Nephron (organoid): ENCODE measurements at regions not wholly inside any gene's neighbourhood (a gene's known extent, or its start where the extent isn't known, plus 50 kb on each side); places are given as distances from the start of the nearest gene placed in this dataset.
A peak's percentile ranks its signal among the peaks of the same experiment; 100 is the strongest.

Experiments used
- H3K27ac Mint-ChIP-seq, 3 experiments: 2 replicates each; pipeline ENCODE4 v1.8.0; 2020; ENCODE audit warnings: mixed read lengths in 3 of 3, mild to moderate bottlenecking in 2 of 3, moderate library complexity in 1 of 3
- H3K27me3 Mint-ChIP-seq: 2 replicates; pipeline ENCODE4 v1.8.0; 2021; ENCODE audit warnings: low read depth, mild to moderate bottlenecking, moderate library complexity, mixed read lengths
- H3K36me3 Mint-ChIP-seq: 2 replicates; pipeline ENCODE4 v1.8.0; 2020; ENCODE audit warnings: low read depth, mixed read lengths
- H3K4me1 Mint-ChIP-seq: 2 replicates; pipeline ENCODE4 v1.8.0; 2020; ENCODE audit warnings: mixed read lengths
- H3K4me3 Mint-ChIP-seq, 3 experiments: 2 replicates each; pipeline ENCODE4 v1.8.0; 2020; ENCODE audit warnings: mild to moderate bottlenecking in 3 of 3, mixed read lengths in 3 of 3, moderate library complexity in 2 of 3
- H3K9me3 Mint-ChIP-seq: 2 replicates; pipeline ENCODE4 v1.8.0; 2020; ENCODE audit warnings: mixed read lengths
- TF ChIP-seq, protein P1 (sequence below), 3 experiments: fragments of 200-600 bp; sonication (generic); IDR thresholded peaks; one replicate each; pipeline ENCODE4 v1.5.0; 2021; ENCODE audit warnings: antibody characterized with exemption in 3 of 3; ENCODE audit not compliant: unreplicated experiment in 3 of 3

DNA sequence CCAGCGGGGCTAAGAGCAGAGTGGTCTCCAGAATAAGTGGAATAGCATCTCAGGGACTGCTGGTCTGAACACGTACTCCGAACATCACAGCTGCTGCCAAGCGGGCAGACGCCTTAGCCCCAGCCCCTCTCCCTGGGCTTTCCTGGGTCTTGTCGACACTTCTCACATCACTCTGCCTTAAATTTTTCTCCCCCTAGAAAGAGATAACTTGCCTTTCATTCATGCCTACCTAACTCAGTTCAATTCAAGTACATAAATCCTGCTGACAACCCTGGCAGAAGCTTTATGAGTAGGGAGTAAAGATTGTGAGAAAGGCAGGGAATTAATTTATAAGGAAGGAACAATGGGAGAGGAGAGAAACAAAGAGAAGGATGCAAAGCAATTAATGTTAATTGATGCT lies 202.9 kb upstream of the TNP1 start:
- no peaks in the 10 kb centered on the region for H3K36me3 Mint-ChIP-seq
- TF ChIP-seq, protein P1, sequence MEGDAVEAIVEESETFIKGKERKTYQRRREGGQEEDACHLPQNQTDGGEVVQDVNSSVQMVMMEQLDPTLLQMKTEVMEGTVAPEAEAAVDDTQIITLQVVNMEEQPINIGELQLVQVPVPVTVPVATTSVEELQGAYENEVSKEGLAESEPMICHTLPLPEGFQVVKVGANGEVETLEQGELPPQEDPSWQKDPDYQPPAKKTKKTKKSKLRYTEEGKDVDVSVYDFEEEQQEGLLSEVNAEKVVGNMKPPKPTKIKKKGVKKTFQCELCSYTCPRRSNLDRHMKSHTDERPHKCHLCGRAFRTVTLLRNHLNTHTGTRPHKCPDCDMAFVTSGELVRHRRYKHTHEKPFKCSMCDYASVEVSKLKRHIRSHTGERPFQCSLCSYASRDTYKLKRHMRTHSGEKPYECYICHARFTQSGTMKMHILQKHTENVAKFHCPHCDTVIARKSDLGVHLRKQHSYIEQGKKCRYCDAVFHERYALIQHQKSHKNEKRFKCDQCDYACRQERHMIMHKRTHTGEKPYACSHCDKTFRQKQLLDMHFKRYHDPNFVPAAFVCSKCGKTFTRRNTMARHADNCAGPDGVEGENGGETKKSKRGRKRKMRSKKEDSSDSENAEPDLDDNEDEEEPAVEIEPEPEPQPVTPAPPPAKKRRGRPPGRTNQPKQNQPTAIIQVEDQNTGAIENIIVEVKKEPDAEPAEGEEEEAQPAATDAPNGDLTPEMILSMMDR (IDR thresholded peaks at IDR 0.05; ENCODE audit: unreplicated experiment in 3 of 3): no peak
- peaks cover 4% of the 10 kb centered on the region for H3K27me3 Mint-ChIP-seq
- H3K4me3 Mint-ChIP-seq: no peak overlapping the region
- H3K9me3 Mint-ChIP-seq: peaks cover 2% of the 10 kb centered on the region
- peaks cover 35% of the 10 kb centered on the region for H3K4me1 Mint-ChIP-seq
- peak overlapping the region; percentile 74 to 95 (median 93) for H3K27ac Mint-ChIP-seq

GRCh38 chr2:217061916-217062505 lies 202.1 kb upstream of the TNP1 start:
- Mint-ChIP-seq H3K27ac (peak overlapping the region; percentile 74 to 95 (median 93)), H3K36me3 (no peaks in the 10 kb centered on the region), H3K4me3 (no peak overlapping the region), H3K4me1 (peaks cover 35% of the 10 kb centered on the region), H3K9me3 (peaks cover 2% of the 10 kb centered on the region), H3K27me3 (peaks cover 3% of the 10 kb centered on the region)
- TF ChIP-seq, protein P1 (IDR thresholded peaks at IDR 0.05; ENCODE audit: unreplicated experiment in 3 of 3): no peak

GRCh38 chr2:217060951-217061547 lies 201.2 kb upstream of the TNP1 start:
- H3K9me3 Mint-ChIP-seq: peaks cover under 1% of the 10 kb centered on the region
- TF ChIP-seq, protein P1 (IDR thresholded peaks at IDR 0.05; ENCODE audit: unreplicated experiment in 3 of 3): no peak
- no peak overlapping the region for H3K4me3 Mint-ChIP-seq
- H3K36me3 Mint-ChIP-seq: no peaks in the 10 kb centered on the region
- H3K27ac Mint-ChIP-seq: peak overlapping the region; percentile 82 to 96 (median 82)
- H3K27me3 Mint-ChIP-seq: no peaks in the 10 kb centered on the region
- H3K4me1 Mint-ChIP-seq: peaks cover 35% of the 10 kb centered on the region

DNA sequence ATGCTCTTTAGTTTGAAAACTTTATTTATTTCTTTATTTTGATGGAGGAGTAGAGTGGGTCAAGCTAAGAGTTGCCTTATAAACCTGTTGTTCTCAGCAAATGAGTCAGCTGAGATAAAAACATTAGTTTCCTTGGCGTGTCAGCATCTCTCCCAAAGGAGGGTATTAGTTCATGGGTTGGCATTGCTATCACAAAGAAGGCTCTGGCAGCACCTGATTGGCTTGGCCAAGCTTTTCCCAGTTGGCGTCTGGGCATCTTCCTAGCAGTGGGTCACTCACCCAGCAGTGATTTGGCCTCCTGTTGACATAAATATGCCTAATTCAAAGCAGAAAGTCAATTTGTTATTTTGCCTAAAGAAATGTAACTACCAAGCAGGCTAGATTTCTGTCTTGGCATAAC lies 200.7 kb upstream of the TNP1 start:
- TF ChIP-seq, protein P1 (IDR thresholded peaks at IDR 0.05; ENCODE audit: unreplicated experiment in 3 of 3): no peak
- Mint-ChIP-seq H3K9me3 (no peaks in the 10 kb centered on the region), H3K27me3 (no peaks in the 10 kb centered on the region), H3K36me3 (no peaks in the 10 kb centered on the region), H3K4me1 (peaks cover 35% of the 10 kb centered on the region), H3K4me3 (no peak overlapping the region), H3K27ac (peak overlapping the region; percentile 82 to 96 (median 82))

GRCh38 chr2:217058791-217059755 lies 199.2 kb upstream of the TNP1 start:
- H3K9me3 Mint-ChIP-seq: no peaks in the 10 kb centered on the region
- no peak overlapping the region for H3K4me3 Mint-ChIP-seq
- H3K27me3 Mint-ChIP-seq: no peaks in the 10 kb centered on the region

More at GRCh38 chr2:217058791-217059755, 199.2 kb upstream of the TNP1 start:
- Mint-ChIP-seq H3K27ac (no peak overlapping the region), H3K36me3 (no peaks in the 10 kb centered on the region), H3K4me1 (peaks cover 39% of the 10 kb centered on the region)
- TF ChIP-seq, protein P1 (IDR thresholded peaks at IDR 0.05; ENCODE audit: unreplicated experiment in 3 of 3): no peak
